Astrocyte of the cerebellum (primary cell): ENCODE measurements at regions not wholly inside any gene's neighbourhood (a gene's known extent, or its start where the extent isn't known, plus 50 kb on each side); places are given as distances from the start of the nearest gene placed in this dataset.
A peak's percentile ranks its signal among the peaks of the same experiment; 100 is the strongest.

Source experiments
- DNase-seq: peaks from one replicate; pipeline ENCODE4 v3.0.0-alpha.2; 2011; ENCODE audit warnings: low read depth
- H3K4me3 ChIP-seq: 2 replicates; pipeline ENCODE4 v1.5.1; 2011; ENCODE audit warnings: mild to moderate bottlenecking, low read depth, low read length, moderate library complexity
- in situ Hi-C: cut with HindIII; loops from 2 replicates; pipeline ENCODE4 v1.10.0; 2017; ENCODE audit warnings: low sequenced_read_pairs
- TF ChIP-seq, protein P1 (sequence below): IDR thresholded peaks from 2 replicates; pipeline ENCODE4 v1.5.1; 2012; ENCODE audit warnings: low read length, low read depth, moderate library complexity, mild to moderate bottlenecking; ENCODE audit errors: missing control alignments

DNA sequence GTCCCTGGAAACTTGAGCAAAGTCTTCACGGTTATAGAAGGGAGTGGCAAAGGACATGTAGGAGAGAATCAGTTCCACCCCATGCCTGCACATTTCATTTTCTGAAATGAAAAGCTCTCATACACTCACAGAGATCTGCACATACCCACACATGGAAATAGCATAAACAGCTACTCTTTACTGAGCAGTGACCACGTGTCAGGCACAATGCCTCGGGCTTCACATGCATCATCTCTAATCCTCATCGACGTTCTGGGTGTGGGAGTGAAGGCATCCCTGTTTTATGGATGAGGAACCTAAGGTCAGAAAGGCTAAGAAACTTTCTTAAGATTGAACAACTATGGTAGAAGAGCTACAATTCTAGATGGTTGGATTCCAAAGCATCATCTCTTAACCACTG is 198.8 kb downstream of the DAD1 start:
- TF ChIP-seq, protein P1, sequence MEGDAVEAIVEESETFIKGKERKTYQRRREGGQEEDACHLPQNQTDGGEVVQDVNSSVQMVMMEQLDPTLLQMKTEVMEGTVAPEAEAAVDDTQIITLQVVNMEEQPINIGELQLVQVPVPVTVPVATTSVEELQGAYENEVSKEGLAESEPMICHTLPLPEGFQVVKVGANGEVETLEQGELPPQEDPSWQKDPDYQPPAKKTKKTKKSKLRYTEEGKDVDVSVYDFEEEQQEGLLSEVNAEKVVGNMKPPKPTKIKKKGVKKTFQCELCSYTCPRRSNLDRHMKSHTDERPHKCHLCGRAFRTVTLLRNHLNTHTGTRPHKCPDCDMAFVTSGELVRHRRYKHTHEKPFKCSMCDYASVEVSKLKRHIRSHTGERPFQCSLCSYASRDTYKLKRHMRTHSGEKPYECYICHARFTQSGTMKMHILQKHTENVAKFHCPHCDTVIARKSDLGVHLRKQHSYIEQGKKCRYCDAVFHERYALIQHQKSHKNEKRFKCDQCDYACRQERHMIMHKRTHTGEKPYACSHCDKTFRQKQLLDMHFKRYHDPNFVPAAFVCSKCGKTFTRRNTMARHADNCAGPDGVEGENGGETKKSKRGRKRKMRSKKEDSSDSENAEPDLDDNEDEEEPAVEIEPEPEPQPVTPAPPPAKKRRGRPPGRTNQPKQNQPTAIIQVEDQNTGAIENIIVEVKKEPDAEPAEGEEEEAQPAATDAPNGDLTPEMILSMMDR = no peak
- in situ Hi-C loops = no loop called here
- DNase-seq = no peak
- no peak overlapping the region for H3K4me3 ChIP-seq

GRCh38 chr14:22388669-22389595 is 200.1 kb downstream of the DAD1 start:
- DNase-seq = peak; percentile 92
- in situ Hi-C loops = no loop called here
- TF ChIP-seq, protein P1 = no peak
- no peak overlapping the region for H3K4me3 ChIP-seq

- TF ChIP-seq, protein P1 = no peak
- H3K4me3 ChIP-seq = no peak overlapping the region
- DNase-seq = peak; percentile 85
- in situ Hi-C loops = no loop called here
These were observed 201.2 kb downstream of the DAD1 start for GRCh38 chr14:22387776-22388241.

DNA sequence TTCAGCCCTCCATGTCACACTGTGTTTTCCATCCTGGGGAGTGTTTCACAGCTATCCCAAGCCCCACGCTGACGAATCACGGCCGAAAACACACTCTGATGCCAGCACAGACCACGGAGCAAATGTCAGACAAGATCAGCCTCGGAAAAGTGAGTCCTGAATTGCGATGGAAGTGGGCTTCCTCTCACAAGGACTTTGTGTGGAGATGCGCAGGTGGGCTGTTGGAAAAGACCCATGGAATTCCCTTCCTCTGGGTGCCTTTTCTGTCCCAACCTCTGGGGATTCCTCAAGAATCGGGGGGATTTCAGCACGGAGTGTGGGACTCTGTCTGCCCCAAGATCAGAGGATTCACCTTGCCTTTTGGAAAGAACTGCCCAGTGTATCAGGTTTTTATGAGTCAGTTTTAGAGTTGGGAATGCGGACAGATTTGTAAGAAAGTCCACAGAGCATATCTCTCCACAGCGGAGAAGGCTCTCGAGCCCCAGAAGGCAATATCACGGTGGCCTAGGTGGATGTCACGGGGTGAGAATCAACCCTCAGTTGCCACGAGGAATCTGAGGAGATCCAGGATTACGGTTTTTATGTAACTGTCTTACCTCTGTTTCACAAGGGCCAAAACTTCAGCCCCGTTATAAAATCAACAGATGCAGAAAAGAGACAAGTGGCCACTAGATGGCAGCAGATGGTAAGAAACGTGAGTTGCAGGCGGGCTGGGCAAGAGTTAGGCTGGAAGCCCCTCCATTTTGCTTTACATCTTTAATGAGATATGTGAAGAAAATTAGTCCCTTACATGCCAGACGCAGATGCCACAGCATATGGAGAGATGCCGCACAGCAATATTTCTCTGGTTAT is 201.9 kb downstream of the DAD1 start:
- DNase-seq = peak; percentile 86
- H3K4me3 ChIP-seq = no peak overlapping the region
- in situ Hi-C loops = no loop called here
- TF ChIP-seq, protein P1 = peak; percentile 75

DNA sequence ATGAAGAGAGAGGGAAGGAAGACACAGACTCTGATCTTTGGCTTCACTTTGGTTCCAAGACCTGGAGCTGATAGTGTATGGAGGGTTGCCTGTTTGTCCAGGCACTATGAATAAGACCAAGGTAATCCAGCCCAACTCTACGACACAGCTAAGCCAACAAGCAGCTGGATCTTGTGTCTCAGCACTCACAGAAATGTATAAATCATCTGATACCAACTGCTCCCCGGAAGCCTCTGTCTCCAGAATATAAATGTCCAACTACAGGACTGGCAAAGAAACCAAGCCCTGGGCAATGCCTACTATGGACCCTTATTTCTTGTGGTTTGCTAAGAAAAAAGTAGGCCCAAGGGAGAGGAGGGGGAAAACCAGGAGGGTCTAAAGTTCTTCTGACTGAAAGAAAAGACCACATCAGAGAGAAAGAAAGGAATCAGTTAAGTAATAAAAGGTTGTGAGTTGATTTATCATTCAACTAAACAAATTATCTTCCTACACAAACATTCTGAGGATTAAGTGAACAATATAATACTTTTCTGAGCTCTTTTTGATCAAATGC is 204.0 kb downstream of the DAD1 start:
- TF ChIP-seq, protein P1 = no peak
- in situ Hi-C loops = no loop called here
- no peak for DNase-seq
- no peak overlapping the region for H3K4me3 ChIP-seq

DNA sequence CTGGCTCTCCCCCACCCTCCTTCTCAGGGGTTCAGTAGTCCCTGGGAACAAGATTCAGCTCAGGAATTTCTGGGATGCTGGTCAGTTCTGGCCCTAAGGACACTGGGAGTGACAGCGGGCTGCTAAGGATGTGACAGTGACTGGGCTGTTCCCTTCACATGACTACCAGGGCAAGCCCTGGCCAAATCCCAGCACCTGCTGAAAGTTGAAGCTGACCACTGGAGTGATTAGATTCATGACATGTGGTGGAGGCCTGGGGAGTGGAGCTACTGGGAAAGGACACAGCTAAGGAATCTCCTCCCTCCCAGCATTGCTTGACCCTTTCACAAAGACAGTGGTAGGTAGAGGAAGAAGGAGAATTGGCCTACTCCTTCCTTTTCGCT is 204.9 kb downstream of the DAD1 start:
- no peak for DNase-seq
- in situ Hi-C loops = no loop called here
- H3K4me3 ChIP-seq = no peak overlapping the region
- TF ChIP-seq, protein P1 = no peak
